Subcutaneous abdominal adipose tissue (tissue), 5 donors: ENCODE measurements at regions not wholly inside any gene's neighbourhood (a gene's known extent, or its start where the extent isn't known, plus 50 kb on each side); places are given as distances from the start of the nearest gene placed in this dataset.
A peak's percentile ranks its signal among the peaks of the same experiment; 100 is the strongest.

Experiments
- H3K27ac ChIP-seq: one replicate; pipeline ENCODE4 v1.7.0; 2013; ENCODE audit warnings: low read depth, mild to moderate bottlenecking, inconsistent platforms, low read length, moderate library complexity
- H3K27me3 ChIP-seq, 5 donors: one replicate each; pipeline ENCODE4 v1.7.0; 2013; ENCODE audit warnings: low read length in 5 of 5, inconsistent platforms in 1 of 5; ENCODE audit not compliant: control insufficient read depth in 5 of 5, insufficient read depth in 4 of 5
- H3K36me3 ChIP-seq, 5 donors: one replicate each; pipeline ENCODE4 v1.7.0; 2013; ENCODE audit warnings: low read length in 5 of 5; ENCODE audit not compliant: control insufficient read depth in 5 of 5, insufficient read depth in 5 of 5
- H3K4me1 ChIP-seq, 5 donors: one replicate each; pipeline ENCODE4 v1.7.0; 2013; ENCODE audit warnings: low read length in 5 of 5, mild to moderate bottlenecking in 3 of 5, moderate library complexity in 1 of 5; ENCODE audit not compliant: control insufficient read depth in 5 of 5, insufficient read depth in 5 of 5
- H3K4me3 ChIP-seq, 5 donors: one replicate each; pipeline ENCODE4 v1.7.0; 2013; ENCODE audit warnings: low read length in 5 of 5, low read depth in 1 of 5
- H3K9ac ChIP-seq, 5 donors: one replicate each; pipeline ENCODE4 v1.7.0; 2013; ENCODE audit warnings: low read length in 5 of 5, mild to moderate bottlenecking in 4 of 5, moderate library complexity in 3 of 5
- H3K9me3 ChIP-seq, 5 donors: one replicate each; pipeline ENCODE4 v1.7.0; 2013; ENCODE audit warnings: low read length in 5 of 5; ENCODE audit not compliant: control insufficient read depth in 5 of 5
- donor health status: healthy.
- donor health status: healthy.
- donor health status: healthy.
- donor health status: healthy.
- donor health status: healthy.

GRCh38 chr5:96252596-96252995, 180.5 kb downstream of the PCSK1 start:
- H3K9ac ChIP-seq: no peak overlapping the region
- peaks cover 0 to 17% (median 6%) of the 10 kb centered on the region in 5 donors for H3K4me1 ChIP-seq
- no peak overlapping the region for H3K27ac ChIP-seq
- H3K36me3 ChIP-seq: no peaks in the 10 kb centered on the region
- H3K4me3 ChIP-seq: no peak overlapping the region
- H3K9me3 ChIP-seq: no peaks in the 10 kb centered on the region
- H3K27me3 ChIP-seq: no peaks in the 10 kb centered on the region

- Histone ChIP-seq H3K9ac (no peak overlapping the region), H3K4me3 (no peak overlapping the region), H3K27me3 (no peaks in the 10 kb centered on the region), H3K27ac (no peak overlapping the region), H3K9me3 (no peaks in the 10 kb centered on the region), H3K4me1 (peaks cover 3 to 22% (median 13%) of the 10 kb centered on the region in 5 donors), H3K36me3 (no peaks in the 10 kb centered on the region)
Observed at GRCh38 chr5:96250782-96251181, 182.3 kb downstream of the PCSK1 start.

- Histone ChIP-seq H3K9ac (no peak overlapping the region), H3K4me3 (no peak overlapping the region), H3K36me3 (no peaks in the 10 kb centered on the region), H3K9me3 (no peaks in the 10 kb centered on the region), H3K27ac (no peak overlapping the region), H3K4me1 (peaks cover 3 to 13% (median 12%) of the 10 kb centered on the region in 5 donors), H3K27me3 (no peaks in the 10 kb centered on the region)
Observed at GRCh38 chr5:96248131-96248530, 184.9 kb downstream of the PCSK1 start.

- peaks cover 3 to 13% (median 12%) of the 10 kb centered on the region in 5 donors for H3K4me1 ChIP-seq
- H3K9me3 ChIP-seq: no peaks in the 10 kb centered on the region
- H3K27ac ChIP-seq: peak overlapping the region; percentile 15
- H3K36me3 ChIP-seq: no peaks in the 10 kb centered on the region
- H3K27me3 ChIP-seq: no peaks in the 10 kb centered on the region
- H3K9ac ChIP-seq: no peak overlapping the region
- peak overlapping the region in 1 of 5 donors; percentile 41 for H3K4me3 ChIP-seq
Observed at GRCh38 chr5:96247708-96248107, 185.3 kb downstream of the PCSK1 start.

- Histone ChIP-seq H3K4me1 (peaks cover 3 to 13% (median 12%) of the 10 kb centered on the region in 5 donors), H3K36me3 (no peaks in the 10 kb centered on the region), H3K27ac (peak overlapping the region; percentile 15)
Observed at GRCh38 chr5:96247097-96247701, 185.8 kb downstream of the PCSK1 start.

GRCh38 chr5:96245140-96246091, 187.6 kb downstream of the PCSK1 start:
- no peaks in the 10 kb centered on the region for H3K9me3 ChIP-seq
- H3K4me3 ChIP-seq: no peak overlapping the region
- no peak overlapping the region for H3K27ac ChIP-seq
- H3K4me1 ChIP-seq: peaks cover 3 to 13% (median 12%) of the 10 kb centered on the region in 5 donors
- H3K9ac ChIP-seq: no peak overlapping the region
- no peaks in the 10 kb centered on the region for H3K27me3 ChIP-seq
- H3K36me3 ChIP-seq: no peaks in the 10 kb centered on the region

More at GRCh38 chr5:96247097-96247701, 185.8 kb downstream of the PCSK1 start:
- H3K27me3 ChIP-seq: no peaks in the 10 kb centered on the region
- peak overlapping the region in 1 of 5 donors; percentile 14 for H3K9ac ChIP-seq
- H3K4me3 ChIP-seq: peak overlapping the region in 1 of 5 donors; percentile 41
- no peaks in the 10 kb centered on the region for H3K9me3 ChIP-seq

GRCh38 chr5:96244696-96245095, 188.4 kb downstream of the PCSK1 start:
- H3K27ac ChIP-seq: no peak overlapping the region
- peaks cover 3 to 13% (median 12%) of the 10 kb centered on the region in 5 donors for H3K4me1 ChIP-seq

GRCh38 chr5:96243862-96244261, 189.2 kb downstream of the PCSK1 start:
- Histone ChIP-seq H3K4me3 (no peak overlapping the region), H3K36me3 (no peaks in the 10 kb centered on the region), H3K27me3 (no peaks in the 10 kb centered on the region), H3K27ac (no peak overlapping the region), H3K4me1 (peaks cover 3 to 13% (median 12%) of the 10 kb centered on the region in 5 donors), H3K9ac (no peak overlapping the region), H3K9me3 (no peaks in the 10 kb centered on the region)

More at GRCh38 chr5:96244696-96245095, 188.4 kb downstream of the PCSK1 start:
- Histone ChIP-seq H3K9me3 (no peaks in the 10 kb centered on the region), H3K9ac (no peak overlapping the region), H3K27me3 (no peaks in the 10 kb centered on the region), H3K36me3 (no peaks in the 10 kb centered on the region), H3K4me3 (no peak overlapping the region)

GRCh38 chr5:96243203-96243602, 189.8 kb downstream of the PCSK1 start:
- Histone ChIP-seq H3K4me1 (peaks cover 3 to 12% (median 12%) of the 10 kb centered on the region in 5 donors), H3K9me3 (no peaks in the 10 kb centered on the region), H3K27ac (no peak overlapping the region), H3K36me3 (no peaks in the 10 kb centered on the region), H3K27me3 (no peaks in the 10 kb centered on the region), H3K9ac (no peak overlapping the region), H3K4me3 (no peak overlapping the region)

- no peaks in the 10 kb centered on the region for H3K36me3 ChIP-seq
- no peaks in the 10 kb centered on the region for H3K9me3 ChIP-seq
- H3K27ac ChIP-seq: no peak overlapping the region
- no peaks in the 10 kb centered on the region for H3K27me3 ChIP-seq
- H3K4me3 ChIP-seq: no peak overlapping the region
- peaks cover 0 to 8% (median 6%) of the 10 kb centered on the region in 5 donors for H3K4me1 ChIP-seq
- H3K9ac ChIP-seq: no peak overlapping the region
Observed at GRCh38 chr5:96242571-96242970, 190.5 kb downstream of the PCSK1 start.
